K562 (cell line): ENCODE measurements at regions not wholly inside any gene's neighbourhood (a gene's known extent, or its start where the extent isn't known, plus 50 kb on each side); places are given as distances from the start of the nearest gene placed in this dataset.

ENCODE experiments used
- ARID4B ChIP-seq: sonication (generic); formaldehyde crosslinking; IDR thresholded peaks from 2 replicates; pipeline ENCODE4 v1.8.0; 2022; ENCODE audit warnings: mild to moderate bottlenecking, missing genetic modification reagents
- HDAC6 ChIP-seq: IDR thresholded peaks from 2 replicates; pipeline ENCODE4 v1.6.1; 2012; ENCODE audit warnings: low read depth, mild to moderate bottlenecking, control low read depth, inconsistent platforms, low read length, moderate library complexity
- KAT2B ChIP-seq: IDR thresholded peaks from one replicate; pipeline ENCODE4 v1.6.1; 2012; ENCODE audit warnings: low read depth, mild to moderate bottlenecking, control low read depth, inconsistent platforms, low read length, moderate library complexity
- STAT6 ChIP-seq: sonication (generic); formaldehyde crosslinking; IDR thresholded peaks from 2 replicates; pipeline ENCODE4 v1.8.1; 2023; ENCODE audit warnings: mild to moderate bottlenecking, missing genetic modification reagents
- THRA ChIP-seq: fragments of 450-650 bp; IDR thresholded peaks from 2 replicates; pipeline ENCODE4 v1.6.1; 2017; ENCODE audit warnings: mild to moderate bottlenecking, moderate library complexity
- ZBTB9 ChIP-seq: fragments of 450-650 bp; formaldehyde crosslinking; IDR thresholded peaks from 2 replicates; pipeline ENCODE4 v1.4.0; 2020; ENCODE audit warnings: mild to moderate bottlenecking, moderate library complexity
- ZFP1 ChIP-seq: fragments of 450-650 bp; formaldehyde crosslinking; IDR thresholded peaks from 2 replicates; pipeline ENCODE4 v1.4.0; 2020; ENCODE audit warnings: mild to moderate bottlenecking, mixed read lengths
- ZNF609 ChIP-seq: sonication (generic); formaldehyde crosslinking; IDR thresholded peaks from 2 replicates; pipeline ENCODE4 v1.8.1; 2023; ENCODE audit warnings: missing genetic modification reagents, mild to moderate bottlenecking, borderline replicate concordance

GRCh38 chr4:182083671-182084410 is 159.4 kb upstream of the TENM3 start (continued):
- TF ChIP-seq ZNF609 (no peak), THRA (no peak), STAT6 (no peak), KAT2B (no peak), ARID4B (no peak), HDAC6 (no peak), ZFP1 (CRISPR knock-in tag) (no peak), ZBTB9 (CRISPR knock-in tag) (no peak)
